ENCODE measurements at regions not wholly inside any gene's neighbourhood (a gene's known extent, or its start where the extent isn't known, plus 50 kb on each side); places are given as distances from the start of the nearest gene placed in this dataset.

GRCh38 chr21:16674949-16675348, 837.9 kb upstream of the CXADR start:
- Histone ChIP-seq H2AFZ (ENCODE audit: low read depth, low read length) (no peak overlapping the region), H3K4me1 (ENCODE audit: low read length) (no peaks in the 10 kb centered on the region), H3K4me2 (ENCODE audit: low read length) (no peak overlapping the region), H3K9me3 (ENCODE audit: insufficient read depth, low read length) (no peaks in the 10 kb centered on the region), H3K79me2 (ENCODE audit: low read length) (no peaks in the 10 kb centered on the region), H4K20me1 (ENCODE audit: insufficient read depth, low read length) (no peaks in the 10 kb centered on the region), H3K4me3 (ENCODE audit: low read length) (no peak overlapping the region), H3K27me3 (ENCODE audit: low read depth, low read length) (no peaks in the 10 kb centered on the region), H3K9ac (ENCODE audit: low read length) (no peak overlapping the region), H3K36me3 (replicated peaks; ENCODE audit: low read depth, low read length) (no peaks in the 10 kb centered on the region), H3K27ac (ENCODE audit: low read length) (no peak overlapping the region)
- TF ChIP-seq CTCF (IDR thresholded peaks at IDR 0.05; ENCODE audit: low read depth, low read length) (no peak), EZH2phosphoT487 (IDR thresholded peaks at IDR 0.05; ENCODE audit: low read depth) (no peak)

DNA sequence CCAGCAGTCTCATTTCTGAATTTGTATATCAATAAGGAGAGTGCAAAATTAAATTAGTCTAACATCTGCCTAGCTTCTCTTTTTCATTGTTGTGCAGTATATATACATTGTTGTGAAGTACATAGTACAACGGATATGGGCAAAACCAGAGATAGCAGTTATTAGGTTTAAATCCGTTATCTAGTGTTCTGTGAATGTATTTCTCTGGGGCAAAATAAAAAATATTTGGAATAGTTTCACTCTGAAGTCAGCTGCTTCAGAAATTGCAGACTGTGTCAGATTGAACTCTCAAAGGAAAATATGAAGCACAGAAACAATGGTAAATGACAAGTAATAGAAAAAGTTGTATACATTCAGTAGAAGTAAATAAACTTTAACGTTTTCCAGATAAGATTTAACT, 836.5 kb upstream of the CXADR start:
- TF ChIP-seq CTCF (IDR thresholded peaks at IDR 0.05; ENCODE audit: low read depth, low read length) (no peak), EZH2phosphoT487 (IDR thresholded peaks at IDR 0.05; ENCODE audit: low read depth) (no peak)
- Histone ChIP-seq H2AFZ (ENCODE audit: low read depth, low read length) (no peak overlapping the region), H3K9ac (ENCODE audit: low read length) (no peak overlapping the region), H3K79me2 (ENCODE audit: low read length) (no peaks in the 10 kb centered on the region), H3K4me3 (ENCODE audit: low read length) (no peak overlapping the region), H3K4me1 (ENCODE audit: low read length) (no peaks in the 10 kb centered on the region), H3K4me2 (ENCODE audit: low read length) (no peak overlapping the region), H4K20me1 (ENCODE audit: insufficient read depth, low read length) (no peaks in the 10 kb centered on the region), H3K9me3 (ENCODE audit: insufficient read depth, low read length) (no peaks in the 10 kb centered on the region), H3K36me3 (replicated peaks; ENCODE audit: low read depth, low read length) (no peaks in the 10 kb centered on the region), H3K27ac (ENCODE audit: low read length) (no peak overlapping the region), H3K27me3 (ENCODE audit: low read depth, low read length) (no peaks in the 10 kb centered on the region)

DNA sequence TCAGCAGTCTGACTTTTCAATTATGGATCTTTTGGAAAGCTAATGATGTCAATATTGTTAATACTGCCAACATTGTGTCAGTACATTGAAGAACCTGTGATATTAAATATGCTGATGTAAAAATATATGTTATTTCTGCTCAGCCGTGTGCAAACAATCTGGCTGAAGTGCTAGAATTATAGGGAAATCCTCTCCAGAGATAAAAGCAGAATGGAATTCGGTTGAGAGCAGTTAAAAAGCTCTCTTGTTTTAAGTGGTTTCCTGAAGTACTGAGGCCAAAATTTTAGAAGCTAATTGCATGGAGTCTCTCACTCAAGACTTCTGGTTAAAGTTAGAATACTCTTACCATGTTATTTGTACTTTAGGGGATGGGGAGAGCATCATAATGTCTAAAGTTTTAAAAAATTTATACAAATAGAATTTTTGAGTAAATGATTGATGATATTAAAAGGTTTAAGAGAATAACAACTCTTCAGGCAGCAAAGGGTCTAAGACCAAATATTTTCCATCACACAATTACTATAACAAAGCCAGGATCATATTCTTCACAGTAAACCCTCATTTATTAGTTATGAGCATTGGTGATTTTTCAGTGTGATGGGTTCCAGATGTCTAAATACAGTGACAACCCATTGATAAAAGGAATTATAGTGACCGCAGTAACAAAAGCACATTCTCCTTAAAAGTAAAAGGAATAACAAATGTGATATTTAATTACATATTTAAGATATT, 834.2 kb upstream of the CXADR start:
- H3K4me2 ChIP-seq (ENCODE audit: low read length): no peak overlapping the region
- H3K27me3 ChIP-seq (ENCODE audit: low read depth, low read length): no peaks in the 10 kb centered on the region
- H2AFZ ChIP-seq (ENCODE audit: low read depth, low read length): no peak overlapping the region
- no peak overlapping the region for H3K27ac ChIP-seq (ENCODE audit: low read length)
- H3K9me3 ChIP-seq (ENCODE audit: insufficient read depth, low read length): no peaks in the 10 kb centered on the region
- H3K4me3 ChIP-seq (ENCODE audit: low read length): no peak overlapping the region
- H4K20me1 ChIP-seq (ENCODE audit: insufficient read depth, low read length): no peaks in the 10 kb centered on the region
- no peak overlapping the region for H3K9ac ChIP-seq (ENCODE audit: low read length)
- no peaks in the 10 kb centered on the region for H3K4me1 ChIP-seq (ENCODE audit: low read length)
- no peaks in the 10 kb centered on the region for H3K36me3 ChIP-seq (replicated peaks; ENCODE audit: low read depth, low read length)
- no peaks in the 10 kb centered on the region for H3K79me2 ChIP-seq (ENCODE audit: low read length)
- TF ChIP-seq CTCF (IDR thresholded peaks at IDR 0.05; ENCODE audit: low read depth, low read length): no peak
- no peak for TF ChIP-seq EZH2phosphoT487 (IDR thresholded peaks at IDR 0.05; ENCODE audit: low read depth)

DNA sequence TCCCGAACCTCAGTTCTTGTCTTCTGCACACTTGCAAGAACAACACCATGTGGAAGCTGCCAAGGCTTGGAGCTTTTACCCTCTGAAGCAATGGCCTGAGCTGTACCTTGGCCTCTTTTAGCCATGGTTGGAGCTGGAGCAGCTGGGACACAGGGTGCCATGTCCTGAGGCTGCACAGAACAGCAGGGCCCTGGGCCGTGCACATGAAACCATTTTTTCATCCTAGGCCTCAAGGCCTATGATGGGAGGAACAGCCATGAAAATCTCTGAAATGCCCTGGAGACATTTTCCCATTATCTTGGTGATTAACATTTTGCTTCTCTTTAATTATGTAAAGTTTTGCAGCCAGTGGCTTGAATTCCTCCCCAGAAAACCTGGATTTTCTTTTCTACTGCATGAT, 817.8 kb upstream of the CXADR start:
- H3K9me3 ChIP-seq (ENCODE audit: insufficient read depth, low read length): no peaks in the 10 kb centered on the region
- H3K79me2 ChIP-seq (ENCODE audit: low read length): no peaks in the 10 kb centered on the region
- no peak overlapping the region for H3K4me3 ChIP-seq (ENCODE audit: low read length)
- H4K20me1 ChIP-seq (ENCODE audit: insufficient read depth, low read length): no peaks in the 10 kb centered on the region
- no peaks in the 10 kb centered on the region for H3K36me3 ChIP-seq (replicated peaks; ENCODE audit: low read depth, low read length)
- no peak for TF ChIP-seq CTCF (IDR thresholded peaks at IDR 0.05; ENCODE audit: low read depth, low read length)
- TF ChIP-seq EZH2phosphoT487 (IDR thresholded peaks at IDR 0.05; ENCODE audit: low read depth): no peak
- H3K4me1 ChIP-seq (ENCODE audit: low read length): no peaks in the 10 kb centered on the region
- H2AFZ ChIP-seq (ENCODE audit: low read depth, low read length): no peak overlapping the region
- no peak overlapping the region for H3K9ac ChIP-seq (ENCODE audit: low read length)
- no peaks in the 10 kb centered on the region for H3K27me3 ChIP-seq (ENCODE audit: low read depth, low read length)
- H3K4me2 ChIP-seq (ENCODE audit: low read length): no peak overlapping the region
- H3K27ac ChIP-seq (ENCODE audit: low read length): no peak overlapping the region
